ENCODE measurements at regions not wholly inside any gene's neighbourhood (a gene's known extent, or its start where the extent isn't known, plus 50 kb on each side); places are given as distances from the start of the nearest gene placed in this dataset.

DNA sequence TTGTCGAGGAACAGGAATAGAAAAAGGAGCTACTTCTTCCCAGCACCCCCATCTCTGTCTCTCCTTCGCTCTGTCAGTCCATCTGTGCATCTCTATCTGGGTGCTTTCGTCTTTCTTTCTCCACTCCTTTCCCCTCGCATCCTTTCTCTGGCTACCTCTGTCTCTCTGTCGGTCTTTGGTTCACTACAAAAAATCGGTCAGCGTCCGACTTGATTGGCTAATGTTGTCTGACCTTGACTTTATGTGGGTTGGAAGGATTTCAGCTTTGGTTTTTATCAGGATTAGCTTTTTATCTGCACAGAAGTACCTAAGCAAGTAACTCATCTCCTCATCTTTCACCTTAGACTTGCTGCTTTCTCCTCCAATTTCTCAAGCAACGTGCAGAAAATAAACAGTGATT, 575.2 kb upstream of the ZNF462 start:
- intact Hi-C loops (cut with DNase I): no loop called here
- no peak for DNase-seq (ENCODE audit: low spot score)

DNA sequence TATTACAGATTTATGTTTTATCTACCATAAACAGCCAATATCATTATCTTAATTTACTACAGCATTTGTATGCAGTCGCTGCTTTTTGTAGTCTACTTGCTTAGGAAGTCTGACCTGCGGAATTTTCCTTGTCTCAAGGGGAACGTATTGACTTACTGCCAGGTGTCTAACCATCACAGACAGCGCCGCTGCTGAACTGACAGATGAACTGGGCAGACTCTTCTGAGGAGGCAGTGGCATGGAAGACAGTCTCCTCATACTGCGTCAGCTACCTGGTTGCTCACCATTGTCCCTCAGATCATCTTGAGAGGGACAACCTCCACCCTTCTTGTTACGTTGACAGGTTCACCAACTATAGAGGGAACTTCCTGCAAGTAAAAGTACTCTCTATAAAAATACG, 574.3 kb upstream of the ZNF462 start:
- intact Hi-C loops (cut with DNase I): no loop called here

DNA sequence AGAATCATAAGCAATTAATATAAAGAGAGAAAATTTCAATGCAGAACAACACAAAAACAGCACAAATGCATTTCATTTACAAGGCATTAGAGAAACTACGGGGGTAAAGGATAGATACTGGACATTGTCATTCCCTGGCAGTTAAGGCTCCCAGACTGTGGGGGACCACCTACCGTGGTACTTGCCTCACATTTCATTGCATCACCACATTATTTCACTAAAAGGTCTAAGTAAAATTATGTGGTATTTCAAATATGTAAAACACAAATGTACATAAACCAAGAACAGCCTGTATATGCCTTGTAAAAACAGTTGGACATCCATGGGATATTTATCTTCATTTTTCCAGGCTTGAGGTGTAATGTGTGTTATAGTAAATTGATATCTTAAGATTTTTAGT, 571.2 kb upstream of the ZNF462 start:
- no peak for DNase-seq (ENCODE audit: low spot score)
- intact Hi-C loops (cut with DNase I): no loop called here

More for the DNA sequence above, 574.3 kb upstream of the ZNF462 start:
- DNase-seq (ENCODE audit: low spot score): no peak

DNA sequence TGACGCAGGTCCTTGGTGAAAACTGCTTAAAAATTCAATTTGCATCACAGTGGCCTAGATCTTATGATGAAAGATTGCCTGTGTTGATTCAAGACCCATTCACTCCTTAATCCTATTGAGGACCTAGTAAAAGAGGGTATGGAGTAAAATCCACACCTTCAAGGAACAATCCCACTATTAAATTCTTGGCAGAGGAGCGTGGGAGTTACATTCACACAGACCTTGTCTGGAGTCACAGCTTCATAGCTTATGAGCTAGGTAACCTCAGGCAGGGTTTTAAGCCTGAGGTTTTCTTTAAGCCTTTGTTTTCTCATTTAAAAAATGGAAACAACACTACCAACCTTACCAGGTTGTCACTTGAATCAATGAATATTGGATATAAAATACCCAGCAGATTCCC, 566.5 kb upstream of the ZNF462 start:
- intact Hi-C loops (cut with DNase I): no loop called here
- DNase-seq (ENCODE audit: low spot score): no peak

DNA sequence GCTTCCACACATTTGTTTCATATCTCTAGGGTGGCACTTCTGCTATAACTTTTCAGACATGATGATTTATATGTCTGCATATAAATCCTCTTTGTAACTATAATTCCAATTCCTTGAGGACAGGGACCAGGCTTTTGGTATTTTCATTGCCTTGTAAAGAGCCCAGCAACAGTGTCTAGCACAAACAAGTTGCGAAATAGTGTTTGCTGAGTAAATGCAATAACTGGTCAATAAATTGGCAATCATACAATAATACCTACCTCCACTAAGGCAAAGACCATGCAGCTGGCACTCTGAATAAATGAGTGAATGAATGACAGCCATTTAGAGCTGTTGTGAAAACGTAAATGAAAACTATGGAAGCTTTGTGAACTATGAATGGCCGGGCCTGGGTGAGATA, 564.0 kb upstream of the ZNF462 start:
- no peak for DNase-seq (ENCODE audit: low spot score)
- intact Hi-C loops (cut with DNase I): no loop called here

DNA sequence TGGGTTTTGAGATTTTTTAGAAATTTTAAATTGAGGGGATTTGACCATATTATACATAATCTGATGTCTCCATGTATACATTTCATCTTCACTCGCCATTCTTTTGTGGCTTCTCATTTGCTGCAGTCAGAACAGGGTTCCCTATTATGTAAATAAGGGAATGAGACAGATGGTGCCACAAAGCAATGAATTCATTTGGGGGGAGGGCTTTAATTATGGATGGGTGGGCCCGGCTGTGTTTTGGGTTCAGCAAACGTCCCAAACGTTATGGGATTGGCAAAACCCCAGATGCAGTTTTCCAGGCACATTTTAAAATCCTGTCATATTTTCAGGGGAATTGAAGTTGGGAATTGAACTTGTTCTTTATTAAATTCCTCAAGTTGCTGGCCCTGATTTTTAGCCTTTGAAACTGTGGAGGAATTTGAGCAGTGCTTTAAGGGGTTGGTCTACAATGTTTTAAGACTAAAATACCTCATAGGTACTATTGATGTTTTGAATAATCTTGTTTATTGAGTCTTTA, 558.5 kb upstream of the ZNF462 start:
- intact Hi-C loops (cut with DNase I): no loop called here
- DNase-seq (ENCODE audit: low spot score): no peak

DNA sequence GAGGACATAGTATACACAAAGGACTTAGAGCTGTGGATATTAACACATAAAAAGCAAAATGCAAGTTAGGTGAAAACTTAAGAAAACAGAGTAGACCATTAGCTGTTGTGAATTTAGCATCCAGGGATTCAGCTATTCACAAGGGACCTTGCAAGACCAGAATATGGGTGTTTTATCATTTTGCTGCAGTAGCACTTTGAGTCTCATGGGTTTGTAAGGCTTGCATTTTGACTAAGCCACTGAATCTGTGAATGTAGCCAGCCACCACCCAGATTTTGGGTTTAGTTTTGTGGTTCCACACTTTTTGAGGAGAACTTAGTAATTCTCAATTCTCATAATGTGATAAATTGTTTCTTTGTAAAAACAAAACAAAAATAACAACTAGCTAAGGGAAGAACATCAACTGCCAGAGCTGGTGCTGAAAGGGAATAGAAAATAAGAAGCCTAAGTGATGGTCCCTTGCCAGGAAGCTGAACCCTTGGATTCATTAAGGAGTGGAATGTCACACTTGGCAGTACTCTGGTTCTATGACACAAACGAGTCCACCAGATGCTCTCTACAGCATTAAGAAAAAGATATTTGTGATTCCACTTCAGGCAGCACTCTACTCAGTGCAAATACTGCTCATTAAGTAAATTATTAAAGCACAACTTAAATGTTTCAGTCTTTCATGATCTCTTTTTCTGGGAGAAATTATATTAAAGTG, 557.4 kb upstream of the ZNF462 start:
- intact Hi-C loops (cut with DNase I): no loop called here
- DNase-seq (ENCODE audit: low spot score): no peak

DNA sequence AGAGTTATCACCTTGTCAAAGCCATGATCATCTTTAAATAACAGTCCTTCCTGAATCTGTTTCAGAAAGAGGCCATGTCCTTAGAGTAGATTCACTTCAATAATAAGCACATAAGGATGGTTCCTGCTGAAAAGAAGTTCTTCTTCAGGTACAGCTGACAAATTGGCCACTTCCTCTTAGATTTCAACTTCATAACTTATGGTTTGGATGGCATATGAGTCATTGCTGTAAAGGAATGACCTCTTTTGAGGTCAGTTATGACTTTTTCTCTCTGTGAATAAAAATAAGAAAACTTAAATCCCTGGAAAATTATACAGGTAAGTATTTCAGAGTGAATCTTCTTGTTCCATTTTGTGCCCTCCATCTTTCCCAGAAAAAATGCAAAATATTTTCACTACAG, 555.3 kb upstream of the ZNF462 start:
- DNase-seq (ENCODE audit: low spot score): no peak
- intact Hi-C loops (cut with DNase I): no loop called here

DNA sequence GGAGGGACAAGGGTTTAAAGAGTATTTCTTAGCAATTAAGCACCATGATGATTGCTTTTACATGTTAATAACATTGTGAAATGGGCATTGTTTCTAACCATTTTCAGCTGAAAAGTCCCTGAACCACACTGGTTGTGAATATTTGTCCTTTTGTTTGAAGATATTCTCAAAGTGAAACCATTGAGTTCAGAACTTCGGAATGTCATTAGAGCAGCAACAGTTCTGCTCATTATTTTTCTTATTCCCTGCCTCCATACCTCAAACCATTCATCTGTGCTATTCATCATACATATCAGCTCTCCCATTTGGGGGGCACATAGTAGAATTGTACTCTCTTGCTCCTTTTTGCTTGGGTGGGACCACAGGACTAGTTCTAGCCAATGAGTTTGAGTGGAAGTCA, 553.0 kb upstream of the ZNF462 start:
- no peak for DNase-seq (ENCODE audit: low spot score)
- intact Hi-C loops (cut with DNase I): no loop called here

DNA sequence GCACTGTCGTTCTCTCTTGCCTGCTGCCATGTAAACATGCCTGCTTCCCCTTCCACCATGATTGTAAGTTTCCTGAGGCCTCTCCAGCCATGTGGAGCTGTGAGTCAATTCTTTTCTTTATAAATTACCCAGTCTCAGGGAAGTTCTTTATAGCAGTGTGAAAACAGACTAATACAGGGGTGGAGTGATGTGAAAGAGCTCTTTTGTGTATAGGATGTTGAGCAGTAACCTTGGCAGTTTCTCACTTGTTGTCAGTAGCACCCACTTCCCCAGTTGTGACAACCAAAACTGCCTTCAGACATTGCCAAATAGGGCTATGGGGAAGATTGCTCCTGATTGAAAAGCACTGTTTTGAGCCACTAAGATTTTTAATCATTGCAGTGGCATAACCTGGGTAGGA, 552.2 kb upstream of the ZNF462 start:
- DNase-seq (ENCODE audit: low spot score): no peak
- intact Hi-C loops (cut with DNase I): no loop called here

DNA sequence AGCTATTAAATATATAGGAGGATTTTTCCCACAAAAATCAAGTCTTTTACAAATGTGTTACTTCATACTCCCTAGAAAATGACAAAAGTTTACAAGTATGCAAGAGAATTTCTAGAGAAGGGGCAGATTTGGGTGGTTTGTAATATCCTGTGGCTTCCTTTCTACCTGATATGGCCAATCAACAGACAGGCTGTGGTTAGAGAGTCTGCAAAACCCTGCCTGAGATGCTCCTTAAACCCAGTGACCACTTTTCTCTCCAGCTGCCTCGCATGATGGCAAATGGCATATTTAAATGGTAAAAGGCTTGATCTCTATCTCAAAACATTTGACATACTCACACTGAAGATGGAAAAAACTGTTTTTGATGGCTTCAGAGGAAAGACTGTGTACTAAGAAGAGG, 550.1 kb upstream of the ZNF462 start:
- intact Hi-C loops (cut with DNase I): no loop called here
- no peak for DNase-seq (ENCODE audit: low spot score)

DNA sequence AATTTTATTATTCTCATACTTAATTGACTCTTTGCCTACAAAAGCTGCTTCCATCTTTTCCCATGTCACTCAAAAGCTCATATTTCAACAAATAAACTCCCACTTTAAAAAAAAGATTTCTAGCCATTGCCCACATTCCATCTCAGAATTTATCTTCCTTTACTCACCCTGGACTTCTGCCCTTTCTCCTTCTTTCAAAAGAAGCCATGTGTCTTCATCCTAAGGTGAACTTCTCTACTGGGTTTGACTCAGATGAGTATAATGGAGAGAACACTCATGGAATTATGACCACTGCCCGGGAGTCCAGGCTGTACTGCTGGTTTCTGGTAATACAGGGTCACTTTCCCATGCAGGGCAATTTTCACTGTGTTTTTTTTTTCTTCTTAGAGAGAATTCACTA, 548.5 kb upstream of the ZNF462 start:
- no peak for DNase-seq (ENCODE audit: low spot score)
- intact Hi-C loops (cut with DNase I): no loop called here

DNA sequence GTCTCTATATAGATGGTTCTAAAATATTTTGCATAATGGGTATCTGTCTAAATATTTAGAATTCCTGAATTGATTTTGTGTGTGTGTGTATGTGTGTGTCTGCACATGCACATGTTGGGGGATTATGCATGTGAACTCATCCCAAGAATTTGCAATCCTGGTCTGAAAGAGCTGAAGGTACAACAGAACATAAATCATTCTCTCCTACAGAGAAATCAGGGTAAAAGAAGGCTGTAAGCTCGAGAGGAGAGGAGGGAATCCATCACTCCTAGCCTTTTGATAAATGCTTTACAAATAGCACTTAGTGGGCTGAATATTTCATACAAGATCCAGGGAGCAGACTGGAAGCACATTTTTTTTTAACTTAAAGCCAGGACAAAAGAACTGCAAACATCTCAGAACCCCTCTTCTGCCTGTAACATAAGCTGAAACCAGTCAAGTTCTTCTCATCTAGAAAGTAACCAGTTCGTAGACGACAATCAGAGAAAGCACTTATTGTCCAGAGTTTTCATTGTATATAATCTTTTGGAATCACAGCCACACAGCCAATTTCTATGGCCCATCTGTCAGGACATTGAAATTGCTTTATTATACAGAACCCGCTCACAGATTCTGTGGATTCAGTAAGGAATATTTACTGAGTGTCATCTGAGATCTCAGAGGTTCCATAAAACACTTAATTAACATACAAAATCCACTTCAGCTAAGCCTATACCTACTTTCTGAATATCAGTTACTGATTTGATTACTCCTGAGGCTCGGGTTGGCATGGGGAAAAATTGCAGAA, 541.4 kb upstream of the ZNF462 start:
- intact Hi-C loops (cut with DNase I): no loop called here
- no peak for DNase-seq (ENCODE audit: low spot score)

DNA sequence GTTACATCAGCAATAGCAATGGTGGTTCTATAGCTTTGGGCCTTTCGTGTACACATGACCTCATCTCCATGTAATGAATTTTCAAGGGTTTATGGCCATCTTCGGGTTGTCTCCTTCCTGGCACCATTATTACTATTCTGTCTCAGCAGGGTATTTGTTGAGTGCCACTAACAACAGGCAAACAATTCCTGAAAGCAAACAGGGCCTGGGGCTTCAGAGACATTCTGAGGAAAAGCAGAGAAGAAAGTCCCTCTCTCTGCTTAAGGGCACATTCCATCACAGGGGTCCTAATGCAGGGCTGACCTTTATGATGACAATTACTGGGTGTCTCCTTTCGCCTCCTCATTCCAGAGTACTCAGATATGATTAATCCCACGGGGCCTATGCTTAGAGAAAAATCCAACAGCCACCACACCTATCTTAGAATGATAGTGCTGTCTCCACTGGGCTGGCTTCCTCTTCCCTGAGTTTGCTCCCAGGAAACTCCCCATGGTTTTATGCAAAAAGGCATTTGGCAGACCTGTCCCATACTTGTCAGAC, 540.2 kb upstream of the ZNF462 start:
- intact Hi-C loops (cut with DNase I): no loop called here
- no peak for DNase-seq (ENCODE audit: low spot score)

DNA sequence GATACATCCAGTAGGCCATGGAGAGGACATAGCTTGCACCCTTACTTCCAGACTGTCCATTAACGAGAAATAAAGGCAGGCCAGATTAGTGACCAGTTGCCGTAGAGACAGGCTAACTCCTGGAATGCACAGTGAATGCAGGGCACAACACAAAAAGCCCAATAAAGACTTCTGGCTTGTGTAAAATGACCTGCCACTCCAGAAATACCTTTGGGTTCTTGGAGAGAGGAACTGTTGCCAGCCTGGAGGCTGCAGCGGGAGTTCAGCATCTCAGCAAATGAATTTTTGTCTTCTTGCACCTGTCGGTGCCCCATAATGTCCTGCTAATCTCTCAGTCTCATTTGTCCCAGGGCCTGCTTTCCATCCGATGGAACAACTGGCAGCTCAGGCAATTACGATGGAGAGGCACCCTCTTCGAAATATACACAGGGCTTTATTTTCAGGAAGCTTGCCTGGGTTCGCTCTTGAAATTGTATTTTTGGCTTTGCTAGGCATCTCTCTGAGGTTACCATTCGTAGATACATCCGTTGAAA, 538.8 kb upstream of the ZNF462 start:
- intact Hi-C loops (cut with DNase I): no loop called here
- no peak for DNase-seq (ENCODE audit: low spot score)

DNA sequence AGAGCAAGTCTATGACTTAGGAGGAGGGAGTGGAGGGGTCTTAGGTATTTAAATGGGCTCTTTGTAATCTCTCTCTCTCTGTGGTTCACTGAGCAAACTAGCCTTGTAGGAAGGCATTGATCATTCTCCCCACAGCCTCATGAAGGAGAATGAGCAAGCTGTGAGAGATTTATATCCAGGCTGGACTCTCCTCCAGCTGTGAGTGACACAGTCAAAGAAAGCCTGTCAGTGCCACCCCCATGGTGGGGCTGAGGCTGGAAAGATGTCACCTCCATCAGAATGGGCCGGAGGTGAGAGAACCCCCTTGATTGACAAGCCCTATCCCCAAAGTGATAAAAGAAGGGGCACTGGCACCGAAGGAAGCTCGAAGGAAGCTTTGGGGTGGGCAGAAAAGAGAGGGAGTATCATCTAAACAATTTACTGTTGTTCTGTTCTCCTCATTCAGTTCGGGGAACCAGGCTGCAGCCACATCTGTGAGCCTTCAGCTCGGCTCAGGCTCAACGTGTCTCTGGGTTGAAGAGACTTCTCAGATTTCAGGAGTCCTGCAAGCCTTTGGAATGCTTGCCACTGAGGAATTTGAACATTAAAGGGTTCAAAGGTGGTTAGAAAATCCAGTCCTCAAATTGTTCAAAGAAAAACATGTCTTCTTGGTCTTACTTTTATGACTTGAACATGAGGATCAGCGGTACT, 538.2 kb upstream of the ZNF462 start:
- intact Hi-C loops (cut with DNase I): no loop called here
- DNase-seq (ENCODE audit: low spot score): no peak

DNA sequence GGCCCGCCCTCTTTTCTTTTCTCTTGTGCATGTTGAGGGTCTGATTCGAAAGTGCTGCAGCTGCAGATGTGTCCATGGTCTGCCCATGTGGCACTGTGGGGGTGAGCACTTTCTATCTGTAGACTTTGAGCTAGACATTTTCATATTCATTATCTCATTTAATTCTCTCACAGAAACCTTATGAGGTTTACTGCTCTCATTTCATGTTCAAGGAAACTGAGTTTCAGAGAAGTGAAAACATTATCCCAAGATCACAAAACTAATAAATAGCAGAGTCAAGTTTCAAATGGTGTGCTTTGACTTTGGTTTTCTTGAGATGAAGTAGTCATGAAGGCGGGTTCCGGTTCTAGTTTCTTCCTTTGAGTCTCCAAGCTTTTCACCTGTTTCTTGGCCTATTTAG, 536.5 kb upstream of the ZNF462 start:
- DNase-seq (ENCODE audit: low spot score): no peak
- intact Hi-C loops (cut with DNase I): no loop called here

DNA sequence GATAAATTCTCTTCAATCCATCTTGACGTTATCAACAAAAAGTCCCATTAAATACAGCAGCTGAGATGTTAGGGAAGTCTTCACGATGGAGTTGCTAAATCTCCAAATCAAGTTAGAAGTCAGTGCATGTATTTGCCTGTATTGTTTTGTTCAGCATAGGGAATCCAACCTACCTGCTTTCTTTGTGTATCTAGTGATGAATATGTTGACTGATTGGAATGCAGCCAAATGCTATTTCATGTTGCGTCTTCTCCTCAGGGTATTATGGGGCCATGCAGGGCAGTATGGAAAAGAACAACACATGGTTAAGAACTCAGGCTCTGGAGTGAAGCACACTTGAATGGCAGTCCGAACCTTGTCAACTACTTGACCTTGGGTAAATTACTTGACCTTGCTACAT, 529.5 kb upstream of the ZNF462 start:
- DNase-seq (ENCODE audit: low spot score): no peak
- intact Hi-C loops (cut with DNase I): no loop called here

DNA sequence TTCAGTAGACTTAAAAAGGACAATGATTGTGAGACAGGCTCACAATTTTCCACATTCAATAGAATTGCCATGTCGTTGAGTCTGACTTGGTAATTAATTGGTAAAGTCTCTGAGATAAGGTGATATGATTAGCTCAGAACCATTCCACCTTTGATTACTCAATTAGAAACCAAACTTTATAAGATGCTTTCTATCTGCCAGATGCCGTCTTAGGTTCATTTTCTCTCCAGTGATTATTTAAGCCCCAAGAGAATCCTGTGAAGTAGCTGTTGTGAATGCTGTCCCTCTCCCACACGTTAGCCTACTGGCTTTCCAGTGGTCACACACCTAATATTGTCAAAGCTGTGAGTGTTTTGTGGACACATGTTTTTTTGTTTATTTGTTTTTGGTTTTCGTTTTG, 528.9 kb upstream of the ZNF462 start:
- DNase-seq (ENCODE audit: low spot score): no peak
- intact Hi-C loops (cut with DNase I): no loop called here

DNA sequence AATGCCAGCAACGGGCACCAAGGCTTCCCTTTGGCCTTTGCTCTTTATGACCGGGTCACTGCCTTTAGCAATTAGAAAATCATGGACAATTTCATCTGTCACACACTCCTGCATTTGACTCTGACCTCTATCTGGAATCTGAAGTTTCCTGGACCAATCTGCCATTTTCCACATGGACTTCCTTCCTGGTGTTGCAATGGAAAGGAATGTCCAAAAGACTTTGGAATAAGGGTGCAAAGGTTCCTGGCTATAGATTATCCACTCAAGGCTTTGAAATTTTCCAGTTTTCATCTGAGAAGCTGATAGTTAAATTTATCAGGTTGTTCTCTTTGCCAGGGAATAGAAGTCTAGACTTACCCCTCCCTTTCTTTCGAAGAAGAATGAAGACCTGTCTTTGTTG, 523.1 kb upstream of the ZNF462 start:
- intact Hi-C loops (cut with DNase I): no loop called here
- DNase-seq (ENCODE audit: low spot score): no peak
